Dendritic cell treated with granulocyte-macrophage colony-stimulating factor and Interleukin-4, amounts not matched to agents 40 ng/mL and 50 ng/mL, for 4 days (primary cell): ENCODE measurements at regions not wholly inside any gene's neighbourhood (a gene's known extent, or its start where the extent isn't known, plus 50 kb on each side); places are given as distances from the start of the nearest gene placed in this dataset.
"Not testable (repeated sequence)": the region's sequence is repeated elsewhere in the genome, so short reads cannot be mapped to it uniquely, and the experiment has no call there.

Experiments
- H3K27ac Mint-ChIP-seq: one replicate; pipeline ENCODE4 v1.8.0; 2022; ENCODE audit warnings: mild to moderate bottlenecking, mixed read lengths
- H3K27me3 Mint-ChIP-seq: one replicate; pipeline ENCODE4 v1.8.0; 2022; ENCODE audit warnings: mild to moderate bottlenecking, mixed read lengths
- H3K36me3 Mint-ChIP-seq: one replicate; pipeline ENCODE4 v1.8.0; 2022; ENCODE audit warnings: low read depth, mixed read lengths
- H3K4me1 Mint-ChIP-seq: one replicate; pipeline ENCODE4 v1.8.0; 2022; ENCODE audit warnings: low read depth, mixed read lengths
- H3K4me3 Mint-ChIP-seq: one replicate; pipeline ENCODE4 v1.8.0; 2022; ENCODE audit warnings: mild to moderate bottlenecking, moderate library complexity, mixed read lengths
- H3K9me3 Mint-ChIP-seq: one replicate; pipeline ENCODE4 v1.8.0; 2022; ENCODE audit warnings: mixed read lengths
- intact Hi-C: fragments of 100-400 bp; cut with micrococcal nuclease; formaldehyde crosslinking; loops from one replicate; pipeline ENCODE4 v1.15.0; 2022

DNA sequence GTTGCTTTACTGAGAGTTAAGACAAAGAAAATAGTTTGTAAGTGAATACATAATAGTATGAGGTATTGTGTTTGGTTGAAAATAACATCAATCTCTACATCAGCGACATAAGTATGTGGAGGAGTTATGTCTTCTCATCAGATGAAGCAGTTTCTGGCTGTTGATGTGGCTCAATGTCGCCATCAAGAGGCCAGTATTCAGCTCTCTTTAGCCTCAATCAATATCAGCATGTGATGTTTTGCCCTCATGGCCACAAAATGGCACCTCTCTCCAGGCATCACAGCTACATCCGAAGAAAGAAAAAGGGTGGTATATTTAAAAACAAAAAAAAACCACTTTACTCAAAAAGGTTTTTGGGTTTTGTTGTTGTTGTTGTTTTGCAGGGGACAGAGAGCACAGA, 302.3 kb upstream of the TMEM132C start:
- no peak overlapping the region for H3K27ac Mint-ChIP-seq
- H3K4me3 Mint-ChIP-seq = no peak overlapping the region
- no peaks in the 10 kb centered on the region for H3K27me3 Mint-ChIP-seq
- intact Hi-C loops = no loop called here
- no peaks in the 10 kb centered on the region for H3K36me3 Mint-ChIP-seq
- no peaks in the 10 kb centered on the region for H3K4me1 Mint-ChIP-seq
- peaks cover 22% of the 10 kb centered on the region for H3K9me3 Mint-ChIP-seq

DNA sequence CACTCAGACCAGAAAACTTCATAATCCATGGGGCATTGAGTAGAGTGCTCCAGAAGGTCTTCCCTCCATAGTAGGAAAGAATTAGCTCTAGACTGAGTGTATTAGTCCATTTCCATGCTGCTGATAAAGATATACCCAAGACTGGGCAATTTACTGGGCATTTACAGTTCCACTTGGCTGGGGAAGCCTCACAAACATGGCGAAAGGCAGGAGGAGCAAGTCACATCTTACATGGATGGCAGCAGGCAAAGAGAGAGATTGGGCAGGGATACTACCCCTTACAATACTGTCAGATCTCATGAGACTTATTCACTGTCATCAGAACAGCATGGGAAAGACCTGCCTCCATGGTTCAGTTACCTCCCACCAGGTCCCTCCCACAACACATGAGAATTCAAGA, 300.6 kb upstream of the TMEM132C start:
- intact Hi-C loops = no loop called here
- H3K36me3 Mint-ChIP-seq = no peaks in the 10 kb centered on the region
- no peak overlapping the region for H3K4me3 Mint-ChIP-seq
- no peaks in the 10 kb centered on the region for H3K27me3 Mint-ChIP-seq
- no peak overlapping the region for H3K27ac Mint-ChIP-seq
- H3K9me3 Mint-ChIP-seq = peaks cover 22% of the 10 kb centered on the region
- no peaks in the 10 kb centered on the region for H3K4me1 Mint-ChIP-seq

DNA sequence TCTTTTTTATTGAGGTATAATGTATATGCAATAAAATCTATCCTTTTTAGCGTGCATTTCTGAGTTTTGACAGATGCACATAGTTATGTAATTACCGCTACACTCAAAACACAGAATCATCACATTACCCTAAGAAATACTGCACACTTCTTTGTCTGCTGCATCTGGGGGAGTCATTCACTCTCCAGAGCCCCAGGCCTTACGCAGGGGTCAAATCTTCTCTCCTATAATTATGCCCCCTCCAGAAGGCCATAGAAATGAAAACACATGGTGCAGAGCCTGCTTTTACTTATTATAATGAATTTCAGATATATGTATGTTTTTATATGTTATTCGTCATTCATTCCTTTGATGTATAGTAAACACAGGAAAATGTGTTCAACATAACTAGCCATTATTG, 296.5 kb upstream of the TMEM132C start:
- H3K4me1 Mint-ChIP-seq = no peaks in the 10 kb centered on the region
- H3K4me3 Mint-ChIP-seq = no peak overlapping the region
- peaks cover 22% of the 10 kb centered on the region for H3K9me3 Mint-ChIP-seq
- intact Hi-C loops = no loop called here
- H3K27me3 Mint-ChIP-seq = no peaks in the 10 kb centered on the region
- no peaks in the 10 kb centered on the region for H3K36me3 Mint-ChIP-seq
- no peak overlapping the region for H3K27ac Mint-ChIP-seq

DNA sequence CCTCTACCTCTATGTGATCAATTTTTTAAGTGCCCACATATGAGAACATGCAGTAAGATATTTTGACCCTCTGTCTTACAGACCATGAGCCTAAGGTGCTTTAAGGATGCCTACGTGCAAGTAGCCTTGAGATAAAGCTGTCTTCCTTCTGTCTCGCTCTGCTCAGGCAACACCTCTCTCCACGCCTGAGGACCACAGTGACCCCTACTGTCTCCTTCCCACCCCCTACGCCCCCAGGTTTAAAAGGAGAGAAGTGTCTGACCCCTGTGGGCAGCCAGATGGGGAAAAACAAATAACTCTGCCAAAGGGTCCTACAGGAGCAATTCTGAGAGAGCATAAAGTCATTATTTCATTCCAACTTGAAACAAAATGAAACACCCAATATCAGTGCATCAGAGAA, 286.4 kb upstream of the TMEM132C start:
- Mint-ChIP-seq H3K4me1 (no peaks in the 10 kb centered on the region), H3K9me3 (peaks cover 23% of the 10 kb centered on the region), H3K4me3 (no peak overlapping the region), H3K27me3 (no peaks in the 10 kb centered on the region), H3K36me3 (no peaks in the 10 kb centered on the region), H3K27ac (no peak overlapping the region)
- intact Hi-C loops = no loop called here

- Mint-ChIP-seq H3K36me3 (no peaks in the 10 kb centered on the region), H3K27ac (no peak overlapping the region), H3K9me3 (peaks cover 11% of the 10 kb centered on the region), H3K27me3 (no peaks in the 10 kb centered on the region), H3K4me1 (no peaks in the 10 kb centered on the region), H3K4me3 (no peak overlapping the region)
- intact Hi-C loops = no loop called here
These were observed 285.1 kb upstream of the TMEM132C start for GRCh38 chr12:127981875-127982274.

GRCh38 chr12:127983213-127983791, 283.7 kb upstream of the TMEM132C start:
- H3K9me3 Mint-ChIP-seq, H3K4me3 Mint-ChIP-seq, H3K36me3 Mint-ChIP-seq, intact Hi-C loops, H3K4me1 Mint-ChIP-seq, H3K27me3 Mint-ChIP-seq, H3K27ac Mint-ChIP-seq: not testable (repeated sequence)

- Mint-ChIP-seq H3K36me3 (no peaks in the 10 kb centered on the region), H3K27ac (no peak overlapping the region), H3K9me3 (no peaks in the 10 kb centered on the region), H3K27me3 (no peaks in the 10 kb centered on the region), H3K4me1 (no peaks in the 10 kb centered on the region), H3K4me3 (no peak overlapping the region)
- intact Hi-C loops = no loop called here
These were observed 282.4 kb upstream of the TMEM132C start for GRCh38 chr12:127984386-127985055.

DNA sequence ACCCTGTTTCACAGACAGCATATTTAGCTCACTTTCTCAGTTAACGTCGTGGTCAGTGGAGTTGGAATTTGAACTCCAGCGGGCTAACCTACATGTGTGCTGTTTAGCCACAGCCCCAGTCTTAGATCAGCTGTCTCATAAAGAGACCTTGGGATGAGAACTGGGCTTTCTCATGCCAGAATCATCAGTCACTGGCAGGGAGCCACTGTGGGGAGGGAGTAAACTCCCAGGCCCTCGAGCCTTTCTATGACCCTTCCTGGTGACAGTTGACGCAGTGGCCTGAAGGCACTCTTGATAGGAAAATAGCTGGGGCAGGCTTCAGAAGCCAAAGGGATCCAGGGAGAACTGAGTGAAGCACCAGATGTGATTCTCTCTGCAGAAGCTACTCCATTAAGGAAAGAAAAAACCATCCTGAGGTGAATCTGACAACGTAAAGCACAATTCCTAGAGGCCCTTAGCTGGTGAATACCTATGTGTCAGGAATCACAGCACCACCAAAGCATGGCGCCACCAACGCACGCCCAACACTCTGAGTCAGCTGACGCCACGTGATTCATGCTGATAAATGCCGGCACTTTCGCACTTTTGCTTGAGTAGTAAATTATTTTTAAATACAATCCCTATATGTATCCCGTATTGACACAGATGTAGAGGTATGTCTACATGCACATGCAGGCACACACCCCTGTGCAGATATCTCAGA, 279.6 kb upstream of the TMEM132C start:
- Mint-ChIP-seq H3K27ac (no peak overlapping the region), H3K9me3 (peaks cover 5% of the 10 kb centered on the region), H3K36me3 (no peaks in the 10 kb centered on the region), H3K4me3 (no peak overlapping the region), H3K4me1 (no peaks in the 10 kb centered on the region), H3K27me3 (no peaks in the 10 kb centered on the region)
- intact Hi-C loops = no loop called here

GRCh38 chr12:127991485-127991884, 275.5 kb upstream of the TMEM132C start:
- Mint-ChIP-seq H3K27me3 (no peaks in the 10 kb centered on the region), H3K4me1 (no peaks in the 10 kb centered on the region), H3K36me3 (no peaks in the 10 kb centered on the region), H3K9me3 (peaks cover 27% of the 10 kb centered on the region), H3K27ac (no peak overlapping the region), H3K4me3 (no peak overlapping the region)
- intact Hi-C loops = no loop called here

DNA sequence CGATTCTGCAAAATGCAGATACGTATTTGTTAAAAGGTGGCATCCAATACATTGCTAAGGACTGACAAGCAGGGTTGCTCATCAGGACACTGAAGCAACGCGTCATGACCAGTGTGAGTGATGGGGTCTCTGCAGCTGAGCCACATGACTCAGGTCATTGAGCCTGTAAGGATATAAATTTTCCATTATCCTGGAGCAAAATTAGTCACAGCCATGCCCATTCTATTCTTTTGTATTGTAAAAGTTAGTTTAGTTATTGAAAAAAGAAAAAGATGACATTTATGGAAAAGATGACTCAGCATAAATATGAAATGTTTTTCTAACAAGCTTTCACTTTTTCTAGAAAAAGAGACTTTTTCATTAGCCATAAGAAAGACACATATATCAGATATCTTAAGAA, 268.0 kb upstream of the TMEM132C start:
- Mint-ChIP-seq H3K27ac (no peak overlapping the region), H3K4me3 (no peak overlapping the region), H3K9me3 (peaks cover 13% of the 10 kb centered on the region), H3K27me3 (no peaks in the 10 kb centered on the region), H3K36me3 (no peaks in the 10 kb centered on the region), H3K4me1 (no peaks in the 10 kb centered on the region)
- intact Hi-C loops = no loop called here

DNA sequence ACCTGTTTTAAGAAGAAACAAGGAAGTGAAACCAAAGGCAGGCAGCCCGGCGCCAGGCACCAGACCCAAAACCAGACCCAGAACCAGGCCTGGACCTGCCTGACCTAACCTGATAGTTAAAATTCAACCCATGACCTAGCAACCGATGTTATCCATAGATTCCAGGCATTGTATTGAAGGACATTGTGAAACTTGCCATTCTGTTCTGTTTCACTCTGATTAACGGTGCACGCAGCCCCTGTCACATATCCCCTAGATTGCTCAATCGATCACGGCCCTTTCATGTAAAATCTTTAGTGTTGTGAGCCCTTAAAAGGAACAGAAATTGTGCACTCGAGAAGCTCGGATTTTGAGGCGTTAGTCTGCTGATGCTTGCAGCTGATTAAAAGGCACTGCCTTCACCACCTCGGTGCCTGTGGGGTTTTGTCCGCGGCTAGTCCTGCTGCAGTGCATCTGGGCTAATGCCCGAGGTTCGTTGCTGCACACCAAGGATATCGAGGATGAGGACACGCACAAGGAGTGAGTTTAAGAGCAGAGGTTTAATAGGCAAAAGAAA, 262.5 kb upstream of the TMEM132C start:
- Mint-ChIP-seq H3K27ac (no peak overlapping the region), H3K9me3 (no peaks in the 10 kb centered on the region), H3K4me3 (no peak overlapping the region), H3K27me3 (no peaks in the 10 kb centered on the region), H3K4me1 (no peaks in the 10 kb centered on the region), H3K36me3 (no peaks in the 10 kb centered on the region)
- intact Hi-C loops = no loop called here

DNA sequence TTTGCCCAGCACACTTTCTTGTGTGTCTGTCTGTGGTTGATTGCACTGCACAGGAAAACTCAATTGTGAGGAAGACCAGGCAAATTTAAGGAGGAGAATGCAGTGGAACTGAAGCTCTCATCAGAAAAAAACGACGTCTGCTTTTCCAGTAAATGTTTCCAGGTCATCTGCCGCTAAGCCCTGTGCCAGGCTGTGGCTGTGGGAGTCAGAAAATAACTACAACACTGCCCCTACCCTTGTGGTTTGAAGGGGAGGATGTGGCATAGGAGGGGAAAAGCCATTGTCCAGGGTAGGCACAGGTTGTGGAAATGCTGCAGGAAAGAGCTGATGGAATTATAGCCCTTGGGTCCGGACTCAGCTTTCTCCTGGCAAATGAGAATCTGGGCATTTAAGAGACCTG, 259.7 kb upstream of the TMEM132C start:
- Mint-ChIP-seq H3K27me3 (no peaks in the 10 kb centered on the region), H3K36me3 (no peaks in the 10 kb centered on the region), H3K9me3 (no peaks in the 10 kb centered on the region), H3K27ac (no peak overlapping the region), H3K4me3 (no peak overlapping the region), H3K4me1 (no peaks in the 10 kb centered on the region)
- intact Hi-C loops = no loop called here

DNA sequence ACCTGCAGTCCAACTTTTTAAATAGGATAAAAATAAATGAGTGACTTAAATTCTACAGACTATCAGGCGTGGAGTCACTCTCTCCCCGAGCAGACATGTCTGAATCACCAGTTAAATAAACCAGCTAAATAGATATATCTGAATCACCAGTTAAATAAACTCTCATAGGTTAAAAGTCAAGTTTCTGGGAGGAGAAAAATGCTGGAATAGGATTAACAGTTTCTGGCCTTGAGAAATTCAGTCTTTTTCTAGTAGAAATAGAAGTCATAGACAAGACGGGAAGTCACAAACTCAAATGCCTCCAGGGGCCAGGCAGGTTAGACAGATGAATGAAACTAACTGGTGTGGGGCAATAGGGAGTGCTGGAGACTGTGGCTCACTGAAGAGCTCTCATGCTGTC, 258.6 kb upstream of the TMEM132C start:
- Mint-ChIP-seq H3K27ac (no peak overlapping the region), H3K4me3 (no peak overlapping the region), H3K36me3 (no peaks in the 10 kb centered on the region), H3K4me1 (no peaks in the 10 kb centered on the region), H3K9me3 (no peaks in the 10 kb centered on the region), H3K27me3 (no peaks in the 10 kb centered on the region)
- intact Hi-C loops = no loop called here

DNA sequence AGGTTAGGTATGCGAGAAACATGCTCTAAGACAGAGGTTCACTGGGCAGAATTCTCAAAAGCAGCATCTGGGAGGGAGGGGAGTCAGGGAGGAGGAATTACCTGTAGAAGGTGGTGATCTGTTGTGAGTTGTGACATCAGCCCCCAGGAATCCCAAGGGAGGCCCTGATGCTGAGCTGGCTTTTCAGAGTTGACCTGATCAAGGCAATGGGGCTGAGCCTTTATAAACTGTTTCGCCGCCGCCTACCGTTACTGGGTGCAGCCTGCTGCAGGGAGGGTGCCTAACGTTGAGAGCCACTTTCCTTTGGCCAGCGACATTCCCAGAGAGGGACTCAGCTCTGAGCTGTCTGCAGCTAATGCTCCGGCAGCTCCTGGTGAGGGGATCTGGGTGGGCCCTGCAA, 257.9 kb upstream of the TMEM132C start:
- intact Hi-C loops = no loop called here
- no peaks in the 10 kb centered on the region for H3K4me1 Mint-ChIP-seq
- H3K36me3 Mint-ChIP-seq = no peaks in the 10 kb centered on the region
- no peak overlapping the region for H3K27ac Mint-ChIP-seq
- H3K9me3 Mint-ChIP-seq = no peaks in the 10 kb centered on the region
- no peak overlapping the region for H3K4me3 Mint-ChIP-seq
- no peaks in the 10 kb centered on the region for H3K27me3 Mint-ChIP-seq
